GM18526 (cell line): ENCODE measurements at regions not wholly inside any gene's neighbourhood (a gene's known extent, or its start where the extent isn't known, plus 50 kb on each side); places are given as distances from the start of the nearest gene placed in this dataset.

ENCODE experiments used
- POLR2A ChIP-seq: IDR thresholded peaks from 3 replicates; pipeline ENCODE4 v1.6.1; 2011; ENCODE audit not compliant: insufficient read length; ENCODE audit errors: extremely low read depth

GRCh38 chr5:8079056-8079455 is 210.1 kb downstream of the MTRR start:
- no peak for TF ChIP-seq POLR2A

GRCh38 chr5:8081179-8081578 is 212.2 kb downstream of the MTRR start:
- no peak for TF ChIP-seq POLR2A

GRCh38 chr5:8093669-8094068 is 224.7 kb downstream of the MTRR start:
- TF ChIP-seq POLR2A = no peak

- no peak for TF ChIP-seq POLR2A
Observed at GRCh38 chr5:8094304-8094703, 225.4 kb downstream of the MTRR start.

DNA sequence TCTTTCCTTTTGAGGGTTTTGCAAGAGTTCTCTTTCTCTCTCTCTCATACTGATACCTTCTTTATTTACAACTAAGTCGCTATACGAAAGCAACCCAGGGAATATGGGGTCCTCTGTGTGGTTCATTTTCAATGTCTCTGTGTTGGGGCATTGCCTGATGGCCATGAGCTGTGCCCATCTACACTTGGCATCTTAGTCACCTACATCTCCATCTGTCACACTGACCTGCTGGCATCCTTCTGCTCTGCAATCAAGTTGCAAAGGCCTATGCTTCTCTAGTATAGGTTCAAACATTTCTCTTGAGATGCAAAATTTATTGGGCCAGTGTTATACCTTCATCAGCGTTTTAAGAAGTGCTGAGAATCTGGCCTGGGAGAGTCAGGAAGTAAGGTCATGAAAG is 228.2 kb downstream of the MTRR start:
- TF ChIP-seq POLR2A = no peak

GRCh38 chr5:8098081-8098480 is 229.1 kb downstream of the MTRR start:
- TF ChIP-seq POLR2A = no peak

GRCh38 chr5:8102714-8103113 is 233.8 kb downstream of the MTRR start:
- TF ChIP-seq POLR2A = no peak

- no peak for TF ChIP-seq POLR2A
Observed at GRCh38 chr5:8114597-8115266, 245.8 kb downstream of the MTRR start.

GRCh38 chr5:8123559-8123958 is 254.6 kb downstream of the MTRR start:
- TF ChIP-seq POLR2A = no peak

DNA sequence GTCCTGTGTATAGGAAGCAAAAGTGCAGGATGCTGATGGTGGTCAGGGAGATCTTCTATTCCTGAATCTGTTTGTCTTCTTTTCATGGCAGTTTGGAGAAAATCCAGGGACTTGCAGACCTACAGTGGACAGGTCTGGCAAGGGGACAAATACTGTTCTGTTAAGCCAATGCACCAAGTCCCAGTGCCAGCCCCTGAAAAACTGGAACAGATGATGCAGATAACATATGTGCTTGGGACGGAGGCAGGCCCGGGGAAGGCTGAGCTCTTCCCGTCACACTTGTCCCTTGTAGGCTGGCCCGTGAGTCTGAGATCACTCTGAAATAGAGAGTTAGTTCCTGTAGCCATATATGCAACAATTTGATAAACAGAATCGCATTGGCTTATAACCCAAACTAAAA is 265.7 kb downstream of the MTRR start:
- TF ChIP-seq POLR2A = no peak

GRCh38 chr5:8135742-8136141 is 266.8 kb downstream of the MTRR start:
- no peak for TF ChIP-seq POLR2A

DNA sequence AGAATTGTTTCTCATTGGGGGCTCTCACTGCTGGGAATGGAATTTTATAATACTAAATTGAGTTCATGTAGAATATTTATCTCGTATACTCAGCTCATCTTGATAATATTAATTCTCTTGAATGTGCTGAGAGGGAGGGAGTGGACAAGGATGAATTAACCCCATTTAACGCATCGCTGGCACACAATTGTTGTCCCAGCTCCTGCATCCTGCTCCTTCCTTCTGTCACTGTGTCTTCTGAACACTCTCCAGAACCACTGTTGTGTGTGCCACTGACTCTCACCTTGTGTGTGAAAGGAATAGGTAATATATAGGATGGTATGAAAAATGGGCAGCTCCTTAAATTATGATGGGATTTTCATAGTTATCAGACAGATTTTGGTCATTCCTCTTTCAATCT is 267.3 kb downstream of the MTRR start:
- TF ChIP-seq POLR2A = no peak

DNA sequence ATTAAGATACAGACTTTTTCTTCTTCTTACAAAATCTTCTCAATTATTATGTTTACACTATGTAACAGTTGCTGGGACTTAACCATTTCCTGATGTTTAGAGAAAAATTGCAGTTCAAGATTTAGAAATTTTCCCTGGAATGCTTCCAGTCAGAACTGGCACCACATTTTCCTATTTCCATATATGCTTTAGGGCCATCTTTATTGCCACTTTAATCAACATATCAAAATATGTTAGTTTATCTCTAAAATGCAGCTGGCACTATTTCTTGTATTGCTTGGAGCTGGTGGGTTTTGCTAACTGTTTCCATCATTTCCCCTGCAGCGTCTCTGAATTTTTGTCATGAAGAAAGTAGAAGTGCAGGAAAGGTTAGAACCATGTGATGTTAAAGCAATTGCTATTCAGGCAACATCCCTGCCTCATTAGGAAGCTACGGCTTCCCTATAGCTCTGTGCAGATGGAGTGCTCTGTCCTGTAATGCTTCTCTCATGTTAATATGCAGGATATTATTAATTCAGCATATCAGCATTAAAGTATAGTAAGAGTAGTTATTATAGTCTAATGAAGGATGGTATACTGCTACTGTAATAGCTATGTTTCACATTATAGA is 269.1 kb downstream of the MTRR start:
- TF ChIP-seq POLR2A = no peak

GRCh38 chr5:8138884-8139283 is 269.9 kb downstream of the MTRR start:
- TF ChIP-seq POLR2A = no peak

DNA sequence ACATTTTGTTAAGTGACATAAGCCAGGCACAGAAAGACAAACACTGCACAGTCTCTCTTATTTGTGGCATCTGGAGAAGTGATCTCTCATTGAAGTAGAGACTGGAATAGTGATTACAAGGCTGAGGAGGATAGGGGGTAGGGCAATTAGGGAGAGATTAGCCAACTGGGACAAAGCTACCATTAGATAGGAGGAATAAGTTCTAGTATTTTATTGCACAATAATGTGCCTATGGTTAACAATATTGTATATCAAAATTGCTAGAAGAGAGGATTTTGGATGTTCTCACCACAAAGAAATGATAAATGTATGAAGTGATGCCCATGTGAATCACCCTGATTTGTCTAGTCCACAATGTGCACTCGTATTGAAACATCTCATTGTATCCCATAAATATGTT is 281.8 kb downstream of the MTRR start:
- TF ChIP-seq POLR2A = no peak

- TF ChIP-seq POLR2A = no peak
Observed at GRCh38 chr5:8156706-8157105, 287.8 kb downstream of the MTRR start.

GRCh38 chr5:8157320-8157822 is 288.4 kb downstream of the MTRR start:
- no peak for TF ChIP-seq POLR2A
